HEK293 (cell line): ENCODE measurements at regions not wholly inside any gene's neighbourhood (a gene's known extent, or its start where the extent isn't known, plus 50 kb on each side); places are given as distances from the start of the nearest gene placed in this dataset.

Source experiments
- CTCF ChIA-PET: fragments of 350-600 bp; formaldehyde crosslinking; extraction: SDS; loops from one replicate; lab custom pipeline; 2021; ENCODE audit warnings: antibody characterized with exemption; lab: Yijun Ruan, JAX
- POLR2A ChIA-PET: fragments of 300-600 bp; formaldehyde crosslinking; extraction: SDS; loops from one replicate; lab custom pipeline; 2020; ENCODE audit warnings: antibody characterized with exemption, inconsistent platforms; lab: Yijun Ruan, JAX
- H3K27ac ChIP-seq: fragments of 200-500 bp; sonication (Bioruptor generic); 2 replicates; pipeline ENCODE4 v1.5.1; 2014; ENCODE audit warnings: low read depth, low read length, control low read depth, inconsistent platforms; ENCODE audit errors: extremely low read depth
- H3K36me3 ChIP-seq, 2 experiments: fragments of 200-500 bp in 1 of 2; sonication (Bioruptor generic) in 1 of 2; 1 replicate in 1 of 2; 2 replicates in 1 of 2; pipeline ENCODE4 v1.5.1; 2014 to 2017; ENCODE audit warnings: inconsistent platforms in 2 of 2, low read length in 2 of 2; ENCODE audit not compliant: control insufficient read depth in 2 of 2, insufficient read depth in 1 of 2
- H3K4me1 ChIP-seq: fragments of 200-500 bp; sonication (Bioruptor generic); 2 replicates; pipeline ENCODE4 v1.5.1; 2014; ENCODE audit warnings: mild to moderate bottlenecking, low read length, inconsistent platforms; ENCODE audit not compliant: control insufficient read depth, insufficient read depth
- H3K4me3 ChIP-seq: 2 replicates; pipeline ENCODE4 v1.5.1; 2011; ENCODE audit warnings: low read depth, mild to moderate bottlenecking, control low read depth, low read length, moderate library complexity
- H3K9me3 ChIP-seq: fragments of 200-500 bp; sonication (Bioruptor generic); 2 replicates; pipeline ENCODE4 v1.5.1; 2014; ENCODE audit warnings: low read depth, low read length, inconsistent platforms; ENCODE audit not compliant: control insufficient read depth, insufficient read depth
- ELK4 ChIP-seq: IDR thresholded peaks from 2 replicates; pipeline ENCODE4 v1.6.1; 2011; ENCODE audit warnings: mild to moderate bottlenecking, low read depth, low read length, borderline replicate concordance
- HOXD13 ChIP-seq: sonication (generic); formaldehyde crosslinking; IDR thresholded peaks from 2 replicates; pipeline ENCODE4 v1.8.0; 2022; ENCODE audit warnings: missing genetic modification reagents, borderline replicate concordance
- KLF8 ChIP-seq: fragments of 450-650 bp; formaldehyde crosslinking; IDR thresholded peaks from 2 replicates; pipeline ENCODE4 v1.5.1; 2016; ENCODE audit warnings: missing biosample characterization, missing genetic modification characterization
- PBX3 ChIP-seq: sonication (generic); formaldehyde crosslinking; IDR thresholded peaks from 2 replicates; pipeline ENCODE4 v1.8.1; 2022; ENCODE audit warnings: mild to moderate bottlenecking, moderate library complexity, missing genetic modification reagents
- TSHZ1 ChIP-seq: fragments of 450-650 bp; formaldehyde crosslinking; IDR thresholded peaks from 2 replicates; pipeline ENCODE4 v1.5.1; 2016; ENCODE audit warnings: missing biosample characterization, missing genetic modification characterization, borderline replicate concordance
- ZBTB17 ChIP-seq: fragments of 450-650 bp; formaldehyde crosslinking; IDR thresholded peaks from 2 replicates; pipeline ENCODE4 v1.5.1; 2016; ENCODE audit warnings: missing biosample characterization, missing genetic modification characterization
- ZBTB49 ChIP-seq: fragments of 450-650 bp; formaldehyde crosslinking; IDR thresholded peaks from 2 replicates; pipeline ENCODE4 v1.5.1; 2016; ENCODE audit warnings: missing biosample characterization, missing genetic modification characterization, low read depth
- ZFP3 ChIP-seq: fragments of 450-650 bp; formaldehyde crosslinking; IDR thresholded peaks from 2 replicates; pipeline ENCODE4 v1.5.1; 2016; ENCODE audit warnings: low read depth, missing biosample characterization, missing genetic modification characterization
- ZNF112 ChIP-seq: fragments of 450-650 bp; formaldehyde crosslinking; IDR thresholded peaks from 2 replicates; pipeline ENCODE4 v1.5.0; 2017; ENCODE audit warnings: missing biosample characterization, missing genetic modification characterization
- ZNF133 ChIP-seq: fragments of 450-650 bp; formaldehyde crosslinking; IDR thresholded peaks from 2 replicates; pipeline ENCODE4 v1.5.1; 2016; ENCODE audit warnings: missing biosample characterization, missing genetic modification characterization
- ZNF140 ChIP-seq: fragments of 450-650 bp; formaldehyde crosslinking; IDR thresholded peaks from 2 replicates; pipeline ENCODE4 v1.5.1; 2016; ENCODE audit warnings: missing biosample characterization, missing genetic modification characterization
- ZNF174 ChIP-seq: fragments of 450-650 bp; formaldehyde crosslinking; IDR thresholded peaks from 2 replicates; pipeline ENCODE4 v1.5.0; 2017; ENCODE audit warnings: missing biosample characterization, mild to moderate bottlenecking, missing genetic modification characterization
- ZNF23 ChIP-seq: fragments of 450-650 bp; formaldehyde crosslinking; IDR thresholded peaks from 2 replicates; pipeline ENCODE4 v1.5.1; 2016; ENCODE audit warnings: missing biosample characterization, missing genetic modification characterization, borderline replicate concordance
- ZNF24 ChIP-seq: fragments of 450-650 bp; formaldehyde crosslinking; IDR thresholded peaks from 2 replicates; pipeline ENCODE4 v1.5.1; 2016; ENCODE audit warnings: missing biosample characterization, missing genetic modification characterization
- ZNF292 ChIP-seq: fragments of 450-650 bp; formaldehyde crosslinking; IDR thresholded peaks from 2 replicates; pipeline ENCODE4 v1.5.1; 2016; ENCODE audit warnings: low read depth, missing biosample characterization, missing genetic modification characterization, borderline replicate concordance
- ZNF324 ChIP-seq: fragments of 450-650 bp; formaldehyde crosslinking; IDR thresholded peaks from 2 replicates; pipeline ENCODE4 v1.5.1; 2016; ENCODE audit warnings: missing biosample characterization, missing genetic modification characterization
- ZNF530 ChIP-seq: fragments of 450-650 bp; formaldehyde crosslinking; IDR thresholded peaks from 2 replicates; pipeline ENCODE4 v1.5.1; 2016; ENCODE audit warnings: low read depth, missing biosample characterization, missing genetic modification characterization
- ZNF558 ChIP-seq: fragments of 450-650 bp; formaldehyde crosslinking; IDR thresholded peaks from 2 replicates; pipeline ENCODE4 v1.5.1; 2016; ENCODE audit warnings: missing biosample characterization, missing genetic modification characterization
- ZNF585B ChIP-seq: fragments of 450-650 bp; formaldehyde crosslinking; IDR thresholded peaks from 2 replicates; pipeline ENCODE4 v1.5.1; 2016; ENCODE audit warnings: missing biosample characterization, missing genetic modification characterization
- ZNF629 ChIP-seq: fragments of 450-650 bp; formaldehyde crosslinking; IDR thresholded peaks from 2 replicates; pipeline ENCODE4 v1.5.1; 2017; ENCODE audit warnings: missing biosample characterization, missing genetic modification characterization
- ZNF664 ChIP-seq: fragments of 450-650 bp; formaldehyde crosslinking; IDR thresholded peaks from 2 replicates; pipeline ENCODE4 v1.5.1; 2016; ENCODE audit warnings: missing biosample characterization, missing genetic modification characterization
- ZNF843 ChIP-seq: fragments of 450-650 bp; formaldehyde crosslinking; IDR thresholded peaks from 2 replicates; pipeline ENCODE4 v1.5.1; 2016; ENCODE audit warnings: missing biosample characterization, missing genetic modification characterization
- TF ChIP-seq, protein P1 (sequence below): fragments of 450-650 bp; formaldehyde crosslinking; IDR thresholded peaks from 2 replicates; pipeline ENCODE4 v1.5.1; 2016; ENCODE audit warnings: missing biosample characterization, missing genetic modification characterization

GRCh38 chr20:48406498-48406897 is 421.3 kb downstream of the PREX1 start:
- Histone ChIP-seq H3K36me3 (no peaks in the 10 kb centered on the region), H3K4me1 (no peaks in the 10 kb centered on the region), H3K4me3 (no peak overlapping the region), H3K27ac (no peak overlapping the region), H3K9me3 (no peaks in the 10 kb centered on the region)
- POLR2A ChIA-PET = no interaction called here
- TF ChIP-seq ZNF629 (tag by site-specific recombination) (peak; percentile 66), ZNF585B (tag by site-specific recombination) (peak; percentile 29; the same call in 1 of the 2 replicates), ZNF292 (tag by site-specific recombination) (no peak)
- TF ChIP-seq, protein P1, sequence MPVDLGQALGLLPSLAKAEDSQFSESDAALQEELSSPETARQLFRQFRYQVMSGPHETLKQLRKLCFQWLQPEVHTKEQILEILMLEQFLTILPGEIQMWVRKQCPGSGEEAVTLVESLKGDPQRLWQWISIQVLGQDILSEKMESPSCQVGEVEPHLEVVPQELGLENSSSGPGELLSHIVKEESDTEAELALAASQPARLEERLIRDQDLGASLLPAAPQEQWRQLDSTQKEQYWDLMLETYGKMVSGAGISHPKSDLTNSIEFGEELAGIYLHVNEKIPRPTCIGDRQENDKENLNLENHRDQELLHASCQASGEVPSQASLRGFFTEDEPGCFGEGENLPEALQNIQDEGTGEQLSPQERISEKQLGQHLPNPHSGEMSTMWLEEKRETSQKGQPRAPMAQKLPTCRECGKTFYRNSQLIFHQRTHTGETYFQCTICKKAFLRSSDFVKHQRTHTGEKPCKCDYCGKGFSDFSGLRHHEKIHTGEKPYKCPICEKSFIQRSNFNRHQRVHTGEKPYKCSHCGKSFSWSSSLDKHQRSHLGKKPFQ (tag by site-specific recombination) = no peak
- CTCF ChIA-PET = interaction anchor here (1.0 kb wide), 1 partner anchor 214 kb away, joined by 3 read pairs; no protein-coding TSS in a partner anchor

DNA sequence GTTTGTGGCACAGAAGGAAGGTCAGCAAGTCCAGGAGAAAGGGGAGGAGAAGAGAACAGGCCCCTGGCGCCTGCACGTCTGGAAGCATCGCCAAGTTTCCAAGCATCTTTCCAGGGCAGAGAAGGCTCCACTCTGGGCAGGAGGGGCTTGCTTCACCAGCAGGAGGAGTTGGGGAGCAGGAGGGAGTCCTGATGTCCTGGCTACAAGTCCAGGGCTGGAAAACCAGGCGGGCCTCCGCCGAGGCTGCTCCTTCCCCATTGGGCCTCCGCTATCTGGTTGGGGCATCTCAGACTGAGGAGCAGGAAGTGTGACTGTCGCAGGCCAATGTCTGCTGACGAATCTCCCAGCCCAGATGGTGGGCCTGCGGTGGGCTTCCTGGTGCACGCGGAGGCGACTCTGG is 421.9 kb downstream of the PREX1 start:
- POLR2A ChIA-PET = no interaction called here
- CTCF ChIA-PET = no interaction called here
- no peaks in the 10 kb centered on the region for H3K4me1 ChIP-seq
- H3K27ac ChIP-seq = no peak overlapping the region
- no peaks in the 10 kb centered on the region for H3K36me3 ChIP-seq
- no peak overlapping the region for H3K4me3 ChIP-seq
- TF ChIP-seq ZFP3 (tag by site-specific recombination) = no peak
- TF ChIP-seq, all 188 proteins: peak for 0
- H3K9me3 ChIP-seq = no peaks in the 10 kb centered on the region

- Histone ChIP-seq H3K4me3 (no peak overlapping the region), H3K36me3 (no peaks in the 10 kb centered on the region), H3K9me3 (no peaks in the 10 kb centered on the region), H3K4me1 (no peaks in the 10 kb centered on the region), H3K27ac (no peak overlapping the region)
- TF ChIP-seq TSHZ1 (tag by site-specific recombination) (no peak), ZNF112 (tag by site-specific recombination) (no peak), HOXD13 (CRISPR knock-in tag) (no peak), KLF8 (no peak), ZBTB49 (tag by site-specific recombination) (no peak), ZNF664 (tag by site-specific recombination) (no peak), PBX3 (CRISPR knock-in tag) (no peak), ZNF843 (tag by site-specific recombination) (no peak), ZNF133 (no peak), ZNF629 (tag by site-specific recombination) (no peak), ZNF558 (tag by site-specific recombination) (no peak), ZNF23 (no peak), ZNF140 (no peak), ZNF24 (tag by site-specific recombination) (no peak), ZBTB17 (no peak), ZNF174 (tag by site-specific recombination) (no peak), ELK4 (no peak), ZNF530 (tag by site-specific recombination) (no peak), ZNF324 (no peak)
- CTCF ChIA-PET = interaction anchor here (0.5 to 0.7 kb wide), 2 partner anchors 107 to 355 kb away, joined by 3 read pairs; no protein-coding TSS in a partner anchor
- POLR2A ChIA-PET = no interaction called here
Observed at GRCh38 chr20:48404598-48404997, 423.2 kb downstream of the PREX1 start.
